Left ventricle myocardium superior (tissue), 1 donor: ENCODE measurements at regions not wholly inside any gene's neighbourhood (a gene's known extent, or its start where the extent isn't known, plus 50 kb on each side); places are given as distances from the start of the nearest gene placed in this dataset.
A peak's percentile ranks its signal among the peaks of the same experiment; 100 is the strongest.

Source experiments
- ATAC-seq: fragments of 200-7000 bp; cut with Tn5 transposase; one replicate; pipeline ENCODE4 v1.9.1; 2020; ENCODE audit warnings: mild to moderate bottlenecking, moderate library complexity
- DNase-seq: peaks from one replicate; pipeline ENCODE4 v3.0.0-alpha.2; 2020
- intact Hi-C: fragments of 100-400 bp; cut with micrococcal nuclease; formaldehyde crosslinking; loops from one replicate; pipeline ENCODE4 v1.11.0; 2022
- donor health status: DM: no; HTN: yes; CAD: no; lungs with severe emphysema.

DNA sequence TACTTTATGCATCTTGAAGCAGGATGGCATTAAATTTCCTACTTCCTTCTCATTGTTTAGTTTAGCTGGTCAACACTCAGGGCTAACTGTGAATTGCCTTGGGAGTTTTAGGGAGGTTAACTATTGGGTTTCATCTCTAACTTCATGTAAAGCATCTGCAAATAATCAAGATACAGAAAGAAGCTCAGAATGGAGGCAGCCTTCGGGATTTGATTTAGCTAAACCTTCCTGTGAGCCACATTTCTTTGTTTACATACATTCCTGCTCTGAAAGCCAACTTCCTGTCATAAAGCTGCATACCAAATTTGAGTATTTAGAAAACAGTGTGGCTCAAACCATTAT is 131.7 kb upstream of the PCDH18 start:
- intact Hi-C loops, result no loop called here
- DNase-seq (no peak), ATAC-seq (no peak)

DNA sequence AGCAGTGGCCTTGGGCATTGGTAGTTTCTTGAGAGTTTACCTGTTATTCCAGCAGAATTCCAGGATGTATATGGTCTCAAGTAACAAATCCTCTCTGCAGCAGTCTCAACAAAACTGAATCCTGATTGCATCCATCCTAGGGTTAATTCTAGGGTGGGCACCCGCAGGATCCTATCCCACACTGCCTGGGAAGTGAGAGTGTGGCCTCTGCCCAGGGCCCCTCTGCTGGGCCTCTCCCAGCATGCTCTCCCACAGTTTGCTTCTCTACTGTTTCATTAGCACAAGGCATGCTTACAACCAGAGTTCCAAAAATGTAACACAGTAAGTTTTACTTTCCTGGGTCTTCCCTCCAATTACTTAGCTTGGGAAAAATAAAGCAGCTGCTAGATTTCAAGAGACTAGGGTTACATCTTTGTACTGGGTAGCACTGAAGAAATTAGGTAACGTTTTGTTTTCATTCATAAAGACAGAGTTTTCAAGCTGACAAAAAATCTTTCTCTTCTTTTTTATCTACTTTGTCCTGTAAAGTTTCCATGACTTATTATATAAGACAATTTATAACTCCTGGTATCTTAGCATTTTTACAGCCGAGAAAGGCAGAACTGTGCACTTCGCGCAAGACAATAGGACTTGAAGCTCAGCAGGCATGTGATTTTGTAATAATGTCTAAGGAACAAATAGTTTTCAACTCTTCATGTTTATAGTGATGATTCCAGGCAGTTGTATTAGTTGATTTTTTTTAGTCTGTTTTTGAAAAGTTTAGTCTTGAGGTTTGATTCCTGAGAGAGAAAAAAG is 131.2 kb upstream of the PCDH18 start:
- DNase-seq (no peak), ATAC-seq (no peak)
- intact Hi-C loops, result no loop called here

DNA sequence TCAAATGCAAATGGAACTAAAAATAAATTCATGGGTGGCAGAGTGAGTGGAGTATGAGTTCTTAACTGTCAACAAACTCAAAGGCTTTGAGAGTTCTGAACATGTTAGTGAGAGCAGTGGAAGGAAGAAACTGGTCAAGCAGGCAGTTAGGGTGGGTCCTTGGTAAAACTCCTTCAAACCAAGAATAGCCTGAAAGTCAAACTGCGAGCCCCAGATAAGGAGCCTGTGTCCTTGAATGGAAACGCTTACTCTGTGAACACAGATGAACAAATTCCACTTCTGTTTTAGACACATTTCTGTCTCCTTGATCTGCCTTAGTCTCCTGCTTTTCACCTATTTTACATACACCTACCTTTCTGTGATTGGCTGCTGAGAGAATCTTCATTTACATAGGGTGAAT is 129.4 kb upstream of the PCDH18 start:
- ATAC-seq (no peak), DNase-seq (no peak)
- intact Hi-C loops, result no loop called here

DNA sequence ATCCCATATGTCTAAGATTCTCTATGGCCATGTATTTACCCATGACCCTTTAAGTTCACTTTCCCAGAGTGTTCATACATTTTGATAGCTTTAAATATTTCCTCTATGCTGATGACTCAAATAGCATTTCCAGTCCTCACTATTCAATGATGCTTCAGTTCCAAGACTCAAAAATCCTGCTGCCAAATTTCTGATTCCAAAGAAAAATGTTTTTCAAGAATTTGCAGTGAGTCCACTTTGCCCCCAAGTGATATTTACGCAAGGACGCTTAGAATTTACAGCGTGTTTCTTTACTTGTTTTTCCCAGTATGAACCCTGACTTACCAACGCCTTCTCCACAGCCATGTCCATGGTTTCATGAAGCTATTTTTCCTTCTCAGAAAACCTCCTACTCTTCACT is 127.9 kb upstream of the PCDH18 start:
- DNase-seq (no peak), ATAC-seq (no peak)
- intact Hi-C loops, result no loop called here

DNA sequence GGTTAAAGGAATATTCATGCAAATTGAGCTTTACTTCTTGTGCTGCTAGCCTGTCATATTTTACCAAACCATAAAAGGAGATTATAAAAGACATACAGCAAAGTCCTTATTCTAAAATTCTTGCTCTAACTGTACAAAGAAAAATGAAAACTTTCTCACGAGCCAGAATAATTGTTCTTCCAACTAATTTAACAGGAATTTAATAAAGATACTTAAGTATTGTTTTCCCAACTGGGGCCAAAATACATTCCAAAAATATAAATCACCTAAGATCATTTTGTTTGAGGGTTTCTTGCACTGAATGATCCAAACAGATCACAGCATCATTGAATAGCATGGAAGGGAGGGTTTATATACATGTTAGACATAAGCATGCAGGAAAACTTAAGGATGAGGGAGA is 127.1 kb upstream of the PCDH18 start:
- ATAC-seq, result no peak
- intact Hi-C loops, result no loop called here
- no peak for DNase-seq

DNA sequence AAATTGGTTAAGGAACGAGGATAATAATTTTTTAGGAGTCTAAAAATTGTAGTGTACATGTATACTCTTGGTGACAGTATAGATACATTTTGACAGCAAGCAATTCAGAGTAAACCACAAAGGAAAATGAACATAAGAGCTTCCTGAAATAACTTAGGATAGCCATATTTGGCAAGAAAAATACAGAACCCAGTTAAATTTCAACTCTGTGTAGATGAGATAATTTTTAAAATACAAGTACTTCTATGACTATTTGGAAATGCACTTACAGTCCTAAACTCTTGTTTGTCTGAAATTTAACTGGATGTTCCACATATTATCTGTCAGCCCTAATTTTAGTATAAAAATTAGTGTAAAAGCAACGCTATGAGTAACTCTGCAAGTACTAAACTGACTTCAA is 124.4 kb upstream of the PCDH18 start:
- intact Hi-C loops, result no loop called here
- no peak for ATAC-seq
- no peak for DNase-seq

DNA sequence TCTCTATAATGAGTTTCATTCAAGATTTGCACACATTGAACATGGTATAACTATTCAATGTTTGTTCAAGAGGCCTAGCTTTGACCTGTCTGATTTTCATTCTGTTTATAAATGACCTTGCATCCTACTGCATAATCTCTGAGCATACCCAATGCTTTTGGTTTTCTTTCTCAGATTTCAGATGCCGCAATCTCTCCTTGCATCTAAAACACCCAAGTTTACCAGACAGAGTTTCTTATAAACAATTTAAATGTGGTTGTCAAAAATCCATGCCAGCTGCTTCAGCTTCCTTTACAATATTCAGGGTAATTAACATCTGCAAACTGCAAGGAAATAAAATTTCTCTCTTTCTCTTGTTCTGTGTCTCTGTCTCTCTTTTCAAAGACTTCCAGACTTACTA is 123.0 kb upstream of the PCDH18 start:
- intact Hi-C loops, result no loop called here
- ATAC-seq, result no peak
- no peak for DNase-seq

DNA sequence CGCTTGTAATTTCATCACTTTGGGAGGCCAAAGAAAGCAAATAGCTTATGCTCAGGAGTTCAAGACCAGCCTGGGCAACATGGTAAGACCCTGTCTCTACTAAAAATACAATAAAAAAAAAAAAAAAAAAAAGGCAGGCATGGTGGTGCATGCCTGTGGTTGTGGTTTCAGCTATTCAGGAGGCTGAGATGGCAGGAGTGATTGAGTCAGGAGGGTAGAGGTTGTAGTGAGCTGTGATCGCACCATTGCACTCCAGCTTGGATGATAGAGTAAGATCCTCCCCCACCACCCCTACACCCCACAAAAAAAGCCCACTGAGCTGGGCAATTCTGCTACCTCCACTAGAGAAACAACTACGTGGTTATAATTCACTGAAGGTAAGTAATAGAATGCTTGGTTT is 118.8 kb upstream of the PCDH18 start:
- intact Hi-C loops, result no loop called here
- ATAC-seq (no peak), DNase-seq (no peak)

DNA sequence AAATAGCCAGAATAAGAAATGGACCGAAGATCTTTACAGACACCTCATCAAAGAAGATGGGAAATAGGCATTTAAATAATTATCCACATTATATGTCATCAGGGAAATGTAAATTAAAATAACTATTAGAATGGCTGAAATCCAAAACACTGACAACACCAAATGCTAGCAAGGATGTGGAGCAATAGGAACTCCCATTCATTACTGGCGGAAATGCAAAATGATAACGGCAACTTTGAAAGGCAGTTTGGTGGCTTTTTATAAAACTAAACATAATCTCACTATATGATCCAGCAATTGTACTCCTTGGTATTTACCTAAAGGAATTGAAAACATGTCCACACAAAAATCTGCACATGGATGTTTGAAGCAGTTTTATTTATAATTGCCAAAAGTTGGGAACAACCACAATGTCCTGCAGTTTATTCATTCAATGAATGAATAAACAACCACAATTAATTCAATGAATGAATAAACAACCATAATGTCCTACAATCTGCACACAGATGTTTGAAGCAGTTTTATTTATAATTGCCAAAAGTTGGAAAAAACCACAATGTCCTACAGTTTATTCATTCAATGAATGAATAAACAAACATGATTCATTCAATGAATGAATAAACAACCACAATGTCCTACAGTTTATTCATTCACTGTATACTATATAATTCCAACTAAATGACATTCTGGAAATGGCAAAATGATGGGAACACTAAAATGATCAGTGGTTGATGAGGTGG is 117.6 kb upstream of the PCDH18 start:
- no peak for ATAC-seq
- intact Hi-C loops, result no loop called here

DNA sequence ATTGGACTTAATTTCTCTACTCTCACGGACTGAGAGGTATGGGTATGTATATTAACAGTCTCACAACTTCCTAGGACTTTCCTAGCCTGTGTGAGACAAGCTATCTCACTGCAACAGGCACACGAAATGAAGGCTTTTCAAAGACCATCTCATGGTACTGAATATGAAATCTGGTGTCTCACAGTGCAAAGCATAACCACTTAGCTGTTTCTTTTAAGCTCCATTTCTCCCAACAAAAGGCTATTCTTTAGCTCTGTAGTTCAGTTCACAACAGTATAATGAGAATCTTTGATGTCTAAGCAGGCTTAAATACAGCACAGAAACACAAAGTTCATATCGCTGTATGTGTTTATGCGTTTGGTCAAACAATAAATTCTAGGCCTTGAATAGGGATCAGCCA is 116.2 kb upstream of the PCDH18 start:
- intact Hi-C loops, result no loop called here
- DNase-seq (no peak), ATAC-seq (no peak)

More for the DNA sequence above, 117.6 kb upstream of the PCDH18 start:
- DNase-seq, result no peak

DNA sequence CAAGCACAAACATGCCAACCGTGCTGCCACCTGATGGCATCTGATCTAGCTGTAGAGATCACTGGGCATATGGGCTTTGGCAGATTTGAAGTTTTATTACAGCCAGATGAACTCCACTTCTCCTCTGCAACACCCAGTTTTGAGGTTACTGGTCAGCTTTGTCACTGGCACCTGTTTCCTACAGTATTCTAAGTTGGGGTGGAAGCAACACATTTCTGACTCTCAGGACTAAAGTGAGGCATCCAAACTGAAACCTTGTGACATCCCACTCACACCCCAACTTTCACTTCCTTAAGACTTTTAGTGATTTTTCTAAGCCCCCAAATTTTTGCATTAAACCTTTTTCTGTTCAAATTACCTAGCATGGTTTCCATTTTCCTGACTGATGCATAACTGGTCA is 115.1 kb upstream of the PCDH18 start:
- DNase-seq (no peak), ATAC-seq (no peak)
- intact Hi-C loops, result no loop called here

DNA sequence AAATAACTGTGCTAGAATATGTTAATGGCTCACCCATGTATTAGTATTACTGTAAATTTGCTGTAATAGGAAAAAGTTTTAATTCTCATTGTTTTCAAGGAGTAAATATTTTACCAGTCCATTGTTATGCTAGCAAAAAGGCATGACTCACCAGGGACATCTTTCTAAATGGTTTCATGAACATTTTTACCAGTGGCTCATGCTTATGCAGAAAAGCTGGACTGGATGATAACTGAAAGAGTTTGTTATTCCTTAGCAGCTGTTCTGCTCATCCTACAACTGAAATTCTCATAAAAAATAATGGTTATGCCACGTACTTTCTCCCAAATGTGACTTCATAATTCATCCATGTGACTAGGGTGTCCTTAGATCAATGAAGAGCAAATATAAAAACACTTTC is 111.9 kb upstream of the PCDH18 start:
- no peak for DNase-seq
- ATAC-seq, result no peak
- intact Hi-C loops, result no loop called here

DNA sequence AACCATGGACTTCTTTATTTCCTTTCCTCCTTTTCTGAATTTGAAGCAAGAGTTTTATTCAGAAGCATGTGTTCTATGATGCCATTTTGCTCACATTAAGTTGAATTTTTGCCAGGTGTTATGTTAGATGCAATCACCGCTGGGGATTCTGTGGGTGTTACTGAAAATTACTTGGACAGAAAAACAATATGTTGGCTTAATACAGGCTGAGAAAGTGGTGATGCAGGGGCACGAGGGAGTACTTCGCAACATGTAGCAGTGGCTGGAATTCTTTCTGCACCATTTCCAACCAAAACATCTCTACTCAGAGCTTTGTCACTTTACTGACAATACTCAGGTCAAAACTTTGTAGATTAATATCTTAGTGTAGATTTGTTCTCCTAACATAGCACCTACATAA is 109.2 kb upstream of the PCDH18 start:
- ATAC-seq (peak; percentile 88), DNase-seq (no peak)
- intact Hi-C loops, result no loop called here

DNA sequence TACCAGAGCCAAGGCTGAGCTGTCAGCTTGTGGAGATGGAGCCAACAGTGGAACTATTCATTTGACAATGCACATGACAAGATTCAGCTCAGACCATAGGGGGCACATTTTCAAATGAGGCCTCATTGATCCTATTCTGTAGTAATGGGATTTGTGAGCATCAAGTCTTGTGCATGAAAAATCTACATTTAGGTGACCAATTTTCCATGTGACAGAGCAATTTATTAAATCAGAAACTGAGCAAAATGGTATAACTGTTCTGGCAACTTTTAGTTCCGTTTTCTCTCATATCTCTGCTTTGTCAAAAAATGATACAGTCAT is 108.5 kb upstream of the PCDH18 start:
- DNase-seq (no peak), ATAC-seq (no peak)
- intact Hi-C loops, result no loop called here

DNA sequence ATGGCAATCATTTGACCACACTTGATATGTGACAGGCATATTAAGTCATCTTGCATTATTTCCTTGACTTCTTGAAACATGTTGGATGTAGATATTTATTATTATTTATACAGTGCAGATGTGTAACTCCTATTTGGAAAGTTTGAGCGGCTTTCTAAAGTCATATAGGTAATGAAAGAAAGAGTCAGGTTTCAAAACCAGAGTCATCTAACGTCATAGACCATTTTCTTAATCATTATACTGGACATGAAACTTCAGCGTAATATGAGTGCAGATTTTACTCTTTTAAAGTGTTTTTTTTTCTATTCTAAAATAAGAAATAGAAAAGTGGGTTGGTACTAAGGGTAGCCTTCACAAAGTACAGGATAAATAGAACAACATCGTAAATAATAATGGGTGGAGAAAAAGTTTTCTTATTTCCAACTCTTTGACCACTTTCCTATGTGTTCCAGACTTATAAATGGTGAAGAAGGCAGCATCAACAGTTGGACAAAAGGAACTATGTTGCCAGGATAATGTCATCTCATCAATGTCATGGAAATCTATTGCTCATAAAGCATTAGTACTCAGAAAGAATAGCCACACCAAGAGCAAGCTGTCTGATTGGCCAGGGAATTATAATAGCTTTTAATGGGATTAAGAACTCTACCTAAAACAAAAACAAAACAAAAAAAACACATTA is 108.0 kb upstream of the PCDH18 start:
- no peak for ATAC-seq
- intact Hi-C loops, result no loop called here
- no peak for DNase-seq

DNA sequence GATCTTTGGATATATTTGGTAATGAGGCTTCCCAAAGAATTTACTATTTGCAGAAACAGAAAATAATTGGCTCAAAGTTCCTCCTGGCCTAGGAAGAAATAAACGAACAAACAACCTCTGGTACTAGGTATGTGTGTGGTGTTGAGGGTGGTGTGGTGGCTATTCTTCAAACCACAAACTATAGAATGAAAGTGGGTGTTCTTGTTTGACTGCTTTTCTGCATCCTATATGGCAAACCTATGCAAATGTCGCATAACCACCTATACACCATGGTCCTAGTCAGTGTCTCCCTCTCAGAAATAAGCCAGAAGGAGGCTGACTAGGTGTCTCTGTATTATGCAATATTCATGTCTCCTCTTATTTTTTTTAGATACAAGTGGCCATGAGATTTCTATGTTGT is 106.6 kb upstream of the PCDH18 start:
- DNase-seq, result no peak
- ATAC-seq, result no peak
- intact Hi-C loops, result no loop called here

DNA sequence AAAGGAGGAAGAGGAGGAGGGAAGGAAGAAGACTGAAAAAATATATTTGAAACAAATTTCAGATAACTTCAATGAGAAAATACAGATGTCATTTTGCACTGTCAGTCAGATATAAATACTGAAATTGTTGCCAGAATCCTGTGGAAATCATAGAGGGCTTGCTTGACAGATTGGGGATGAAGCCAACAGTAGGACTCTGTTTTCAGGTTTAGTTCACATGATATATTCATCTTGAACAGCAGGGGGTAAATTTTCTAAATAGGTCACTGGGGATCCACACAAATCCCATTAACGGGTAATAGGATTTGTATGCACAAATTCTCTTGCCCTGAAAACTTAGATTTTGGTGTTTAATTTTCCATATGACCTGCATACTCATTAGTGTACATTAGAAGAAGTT is 103.3 kb upstream of the PCDH18 start:
- DNase-seq (no peak), ATAC-seq (no peak)
- intact Hi-C loops, result no loop called here

DNA sequence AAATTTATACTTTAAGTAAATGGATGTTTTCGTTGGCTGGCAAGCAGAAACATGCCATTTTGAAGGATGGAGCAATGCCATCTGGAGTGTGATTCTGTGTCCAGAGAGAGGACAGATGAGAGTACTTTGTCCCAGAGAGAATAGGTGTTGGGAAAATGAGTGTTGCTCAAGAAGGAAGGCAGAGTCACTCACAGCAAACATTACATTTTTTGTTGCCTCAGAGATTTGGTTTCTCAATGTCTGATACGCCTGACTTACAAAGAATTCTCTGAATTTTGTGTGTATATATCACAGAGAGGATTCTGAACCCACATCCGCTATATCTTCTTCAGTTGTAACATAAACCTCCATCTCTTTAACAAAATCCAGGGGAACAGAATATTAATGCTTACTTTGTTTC is 102.8 kb upstream of the PCDH18 start:
- no peak for DNase-seq
- intact Hi-C loops, result no loop called here
- ATAC-seq, result peak; percentile 82

DNA sequence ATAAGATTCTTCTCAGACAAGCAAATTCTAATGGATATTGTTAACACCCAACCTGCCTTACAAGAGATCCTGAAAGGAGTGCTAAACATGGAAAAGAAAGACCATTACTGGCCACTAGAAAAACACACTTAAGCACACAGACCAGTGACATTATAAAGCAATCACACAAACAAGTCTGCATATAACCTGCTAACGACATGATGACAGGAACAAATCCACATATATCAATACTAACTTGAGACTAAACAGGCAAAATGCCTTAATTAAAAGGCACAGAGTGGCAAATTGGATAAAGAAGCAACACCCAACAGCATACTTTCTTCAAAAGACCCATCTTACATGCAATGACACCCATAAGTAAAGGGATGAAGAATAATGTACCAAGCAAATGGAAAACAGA is 100.5 kb upstream of the PCDH18 start:
- DNase-seq (no peak), ATAC-seq (no peak)
- intact Hi-C loops, result no loop called here

DNA sequence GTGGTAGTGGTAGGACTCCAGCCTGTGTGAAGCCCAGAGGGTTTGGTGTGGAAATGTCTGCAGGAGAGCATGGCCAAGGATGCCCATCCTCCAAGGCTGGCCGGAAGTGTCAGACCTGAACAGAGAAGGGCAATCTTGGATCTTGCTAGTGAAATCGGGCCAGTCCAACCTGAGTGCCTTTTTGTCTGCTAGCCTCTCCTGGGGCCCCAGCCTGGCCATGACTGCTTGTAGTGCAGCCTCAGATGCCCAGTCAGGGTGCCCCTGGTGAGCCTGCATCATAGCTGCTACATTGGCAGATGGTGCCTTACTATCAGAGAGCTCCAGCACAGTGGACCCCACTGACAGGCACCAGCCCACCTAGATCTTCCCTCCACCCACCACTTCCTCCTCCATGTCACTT is 99.3 kb upstream of the PCDH18 start:
- DNase-seq (no peak), ATAC-seq (no peak)
- intact Hi-C loops, result no loop called here

DNA sequence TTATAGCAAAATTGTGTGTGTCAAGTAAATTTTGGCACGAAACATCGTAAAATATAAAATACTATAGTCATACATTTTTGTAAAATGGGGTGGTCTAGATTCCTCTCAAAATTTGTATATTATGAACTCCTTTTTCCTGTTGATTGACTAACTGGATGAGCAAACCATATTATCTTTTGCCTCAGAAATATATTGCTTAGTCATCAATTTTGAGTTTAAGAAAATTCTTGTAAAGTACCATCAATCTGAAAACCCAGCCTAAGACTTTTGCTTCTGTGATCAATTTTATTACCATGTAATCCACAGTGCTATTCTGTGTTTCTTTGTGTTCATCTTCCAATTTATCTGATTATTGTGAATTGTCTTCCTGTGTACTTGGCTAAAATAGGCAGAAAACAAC is 98.0 kb upstream of the PCDH18 start:
- DNase-seq (no peak), ATAC-seq (no peak)
- intact Hi-C loops, result no loop called here
